GM19025 (cell line): ENCODE measurements at regions not wholly inside any gene's neighbourhood (a gene's known extent, or its start where the extent isn't known, plus 50 kb on each side); places are given as distances from the start of the nearest gene placed in this dataset.
"Not testable (repeated sequence)": the region's sequence is repeated elsewhere in the genome, so short reads cannot be mapped to it uniquely, and the experiment has no call there.

Experiments
- ATAC-seq: cut with Tn5 transposase; IDR thresholded peaks from one replicate; pipeline ENCODE4 v1.9.1; 2021; ENCODE audit warnings: mild to moderate bottlenecking, low read depth, moderate library complexity; ENCODE audit not compliant: unreplicated experiment

DNA sequence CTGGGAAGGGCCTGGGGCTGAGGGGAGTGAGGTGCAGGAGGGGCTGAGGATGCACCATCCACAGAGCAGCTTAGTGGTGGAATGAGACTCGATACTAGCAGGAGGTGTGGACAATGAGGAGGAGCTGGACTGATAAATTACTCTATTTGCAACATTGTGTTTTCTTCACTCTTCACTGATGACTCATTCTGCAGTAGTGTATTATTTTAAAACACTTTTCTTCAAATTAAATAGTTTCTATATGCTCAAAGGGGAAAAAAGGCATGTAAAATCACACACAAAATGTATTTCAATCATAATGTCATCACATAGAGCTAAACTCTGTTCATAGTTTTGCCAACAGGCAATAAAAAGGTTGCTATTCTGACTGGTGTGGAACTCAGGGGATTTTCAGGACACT, 467.0 kb upstream of the CTSO start:
- no peak for ATAC-seq

DNA sequence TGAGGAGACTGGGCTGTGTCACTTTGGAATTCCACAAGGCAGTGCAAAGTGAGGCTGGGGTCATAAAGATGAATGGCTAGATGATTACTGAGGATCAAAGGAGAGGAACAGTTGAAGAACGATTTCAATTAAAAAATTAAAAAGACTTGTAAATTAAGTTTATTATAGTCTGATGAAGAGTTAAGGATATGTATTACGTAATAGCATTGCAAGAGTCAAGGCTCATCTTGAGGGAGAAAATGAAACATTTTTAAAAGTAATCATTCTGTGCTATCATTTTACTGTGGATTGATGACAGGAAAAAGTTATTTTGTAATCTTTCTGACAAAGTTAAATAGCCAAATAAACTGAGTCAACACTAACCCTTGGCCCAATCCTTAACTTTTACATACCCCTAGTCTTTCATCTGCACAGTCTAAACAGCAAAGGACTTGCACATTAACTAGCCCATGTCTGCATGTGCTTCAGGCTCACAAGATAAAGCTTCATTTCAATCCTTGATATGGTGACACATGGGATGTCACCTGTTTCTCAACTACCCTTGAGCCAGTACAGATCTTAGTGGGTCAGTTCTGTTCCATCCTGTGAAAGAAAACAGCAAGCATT, 465.5 kb upstream of the CTSO start:
- ATAC-seq: no peak

DNA sequence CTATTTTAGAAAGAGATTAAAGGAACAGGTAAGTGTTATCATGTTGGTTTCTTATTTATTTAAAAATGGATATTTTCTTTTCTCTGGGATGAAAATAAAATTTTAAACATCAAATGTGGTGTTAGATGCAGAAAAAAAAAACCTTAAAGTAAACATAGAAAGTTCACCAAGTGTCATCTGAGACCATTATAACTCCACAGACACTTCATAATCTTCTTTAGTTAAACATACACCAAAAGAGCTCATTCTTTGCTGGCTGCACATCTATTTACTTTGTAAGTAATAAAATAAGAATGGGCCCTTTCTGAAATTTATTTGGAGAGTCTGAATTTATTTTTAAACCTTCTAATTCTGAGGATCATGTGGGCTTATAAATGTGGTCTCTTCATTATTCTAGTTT, 460.7 kb upstream of the CTSO start:
- ATAC-seq: no peak

DNA sequence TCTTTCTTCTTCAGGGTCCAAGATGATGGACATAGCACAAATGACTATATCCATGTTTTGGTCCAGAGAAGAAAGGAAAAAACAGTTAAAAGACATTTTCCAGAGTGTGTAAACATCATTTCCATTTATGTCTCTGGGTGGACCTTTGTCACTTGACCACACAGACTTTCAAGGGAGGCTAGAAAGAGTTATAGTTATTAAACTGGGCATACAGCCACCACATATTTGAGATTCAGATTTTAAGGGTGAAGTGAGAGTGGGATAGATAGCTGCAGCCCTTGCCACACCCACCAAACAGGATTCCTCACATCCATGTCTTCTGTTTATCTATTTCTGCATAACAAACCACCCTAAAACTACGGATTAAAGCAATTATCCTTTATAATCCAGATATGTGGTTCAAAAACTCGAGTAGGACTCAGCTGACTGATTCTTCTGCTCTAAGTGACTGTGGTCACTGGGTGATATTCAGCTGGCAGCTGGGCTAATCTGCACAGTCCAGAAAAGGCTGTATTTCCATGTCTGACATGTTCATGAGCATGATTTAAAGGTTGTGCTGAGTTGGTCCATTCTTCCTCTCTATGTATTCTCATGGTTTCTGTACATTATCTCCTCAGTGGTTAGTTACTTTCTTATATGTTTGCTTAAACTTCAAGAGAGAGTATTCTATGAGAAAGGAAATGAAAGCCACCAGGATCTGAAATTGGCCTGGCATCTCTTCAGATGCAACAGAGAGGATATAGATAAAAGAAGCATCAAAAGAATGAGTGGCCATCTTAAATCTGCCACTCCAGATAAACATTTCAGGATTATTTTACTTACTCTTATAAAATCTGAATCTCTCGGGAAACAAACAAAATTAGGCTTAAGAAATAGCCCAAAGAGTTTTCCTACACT, 459.8 kb upstream of the CTSO start:
- ATAC-seq: no peak

DNA sequence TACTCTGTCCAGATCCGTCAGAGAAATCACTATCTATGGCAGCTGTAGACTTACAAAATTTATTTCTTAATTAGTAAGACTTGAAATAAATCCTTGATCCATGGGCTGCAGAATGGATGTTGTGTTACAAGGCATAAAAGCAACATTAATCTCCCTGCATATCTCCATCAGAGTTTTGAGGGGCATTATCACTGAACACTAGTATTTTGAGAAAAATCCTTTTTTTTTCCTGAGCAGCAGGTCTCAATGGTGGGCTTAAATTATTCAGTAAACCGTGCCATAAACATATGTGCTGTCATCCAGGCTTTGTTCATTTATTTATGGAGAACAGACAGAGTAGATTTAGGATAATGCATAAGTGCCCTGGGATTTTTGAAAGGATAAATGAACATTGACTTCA, 457.9 kb upstream of the CTSO start:
- no peak for ATAC-seq

DNA sequence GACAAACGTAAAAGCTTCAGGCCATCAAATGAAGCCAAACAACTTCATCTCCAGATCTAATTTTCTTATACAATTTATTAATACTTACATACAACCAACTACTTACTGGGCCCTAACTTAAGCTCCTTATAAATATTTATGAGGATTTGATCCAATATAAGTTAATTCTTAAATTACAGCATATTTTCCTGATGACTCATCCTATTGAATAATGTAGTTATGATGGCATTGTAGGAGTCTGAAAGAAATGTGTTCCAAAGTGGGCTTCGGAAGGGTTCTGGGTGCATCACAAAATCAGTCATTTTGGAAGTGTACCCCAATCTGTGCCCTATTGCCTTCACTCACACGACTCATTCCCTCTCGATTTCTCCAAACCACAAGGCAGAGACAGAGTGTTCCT, 455.1 kb upstream of the CTSO start:
- no peak for ATAC-seq

DNA sequence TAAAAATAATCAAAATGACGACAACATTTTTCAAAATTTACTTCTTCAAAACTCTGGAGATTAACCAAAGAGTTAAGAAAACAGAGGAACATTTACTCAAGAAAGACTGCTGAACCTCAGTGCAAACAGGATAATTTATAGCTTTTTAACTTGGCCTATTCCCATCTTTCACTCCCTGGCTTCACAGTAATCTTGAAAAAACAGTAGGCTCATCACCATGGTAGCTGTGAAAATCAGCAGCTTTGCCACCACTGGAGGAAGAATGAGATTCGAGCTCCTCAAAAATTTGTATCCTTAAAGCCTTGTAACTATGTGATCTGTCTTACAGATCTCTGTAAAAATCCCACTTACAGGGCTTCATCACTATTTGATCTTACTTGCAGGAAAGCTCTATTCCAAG, 447.7 kb upstream of the CTSO start:
- no peak for ATAC-seq

DNA sequence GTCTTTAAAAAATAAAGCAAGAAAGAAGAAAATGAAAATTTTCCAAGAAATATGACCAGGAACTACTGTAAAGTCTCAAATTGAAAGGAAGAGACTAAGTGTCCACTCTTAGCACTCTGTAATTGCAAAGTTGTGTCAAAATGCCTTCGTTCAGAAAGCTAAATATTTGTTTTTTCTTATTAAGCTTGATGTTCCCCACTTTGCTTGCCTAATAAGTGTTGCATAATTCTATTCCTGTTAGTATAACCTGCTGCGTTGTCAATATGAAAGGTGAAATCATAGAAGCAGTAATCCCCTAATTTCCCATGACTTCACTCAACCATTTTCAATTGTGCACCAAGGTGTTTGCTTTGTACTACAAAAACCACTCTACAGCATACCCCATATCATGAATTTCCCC, 442.9 kb upstream of the CTSO start:
- no peak for ATAC-seq

DNA sequence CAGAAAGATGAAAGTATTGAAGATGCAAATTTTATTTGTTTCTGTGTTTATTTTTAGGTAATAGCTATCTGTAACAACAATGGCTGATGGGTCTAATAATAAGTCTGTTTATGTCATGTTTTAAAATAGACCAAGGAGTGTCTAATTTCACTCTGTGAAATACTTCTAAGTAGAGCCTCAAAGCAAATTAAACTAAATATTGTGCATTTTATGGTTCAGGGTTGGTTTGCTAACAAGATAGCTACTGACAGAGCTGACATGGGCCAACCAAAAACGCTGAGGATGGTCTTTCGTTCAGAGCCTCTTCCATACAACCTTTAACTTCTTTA, 437.6 kb upstream of the CTSO start:
- no peak for ATAC-seq

DNA sequence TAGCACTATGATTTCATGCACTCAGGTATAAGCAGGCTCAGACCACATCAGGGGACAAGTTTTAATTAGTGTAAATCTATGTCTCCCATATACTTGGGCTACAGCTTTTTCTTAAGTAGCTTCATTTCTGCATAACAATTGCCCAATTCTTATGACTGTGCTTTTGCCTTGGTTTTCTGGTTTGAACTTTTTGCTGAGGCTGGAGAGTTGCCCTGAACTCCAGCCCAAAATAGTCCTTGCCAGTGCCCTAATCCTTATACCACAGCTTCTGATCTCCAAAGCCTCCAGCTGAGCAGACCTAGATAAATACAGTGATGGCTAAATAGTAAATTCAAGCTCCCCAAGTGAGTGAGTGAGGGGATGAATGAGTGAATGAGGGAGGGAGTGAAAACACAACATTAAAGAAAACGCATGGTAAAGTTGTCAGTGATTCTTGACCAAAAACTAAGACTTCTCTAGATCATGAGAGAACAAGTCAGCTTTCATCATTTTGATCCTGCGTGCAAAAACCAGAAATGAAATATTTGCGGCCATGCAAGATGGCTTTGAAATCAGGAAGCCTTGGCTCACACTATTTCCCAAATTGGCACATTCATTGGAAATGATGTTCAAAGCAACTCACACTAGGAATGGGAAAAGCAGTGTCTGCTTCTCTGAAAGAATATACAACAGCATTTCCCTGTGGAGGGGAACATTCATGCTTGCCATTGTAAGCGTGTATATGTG, 437.1 kb upstream of the CTSO start:
- ATAC-seq: no peak

DNA sequence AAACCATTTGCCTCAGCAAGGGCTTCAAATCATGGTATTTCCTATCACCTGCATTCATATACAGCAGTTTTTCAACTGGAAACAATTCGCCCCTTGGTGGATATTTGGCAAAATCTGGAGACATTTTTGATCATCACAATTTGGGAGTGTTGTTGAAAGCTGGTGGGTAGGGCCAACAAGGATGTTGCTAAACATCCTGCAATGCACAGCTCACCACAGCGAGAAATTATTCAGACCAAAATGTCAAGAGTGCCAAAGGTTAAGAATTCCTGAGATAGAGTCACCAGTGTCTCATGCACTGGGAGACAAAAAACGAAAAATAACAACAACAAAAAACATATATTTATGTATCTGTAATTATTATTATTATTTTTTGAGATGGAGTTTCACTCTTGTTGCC, 435.2 kb upstream of the CTSO start:
- no peak for ATAC-seq

DNA sequence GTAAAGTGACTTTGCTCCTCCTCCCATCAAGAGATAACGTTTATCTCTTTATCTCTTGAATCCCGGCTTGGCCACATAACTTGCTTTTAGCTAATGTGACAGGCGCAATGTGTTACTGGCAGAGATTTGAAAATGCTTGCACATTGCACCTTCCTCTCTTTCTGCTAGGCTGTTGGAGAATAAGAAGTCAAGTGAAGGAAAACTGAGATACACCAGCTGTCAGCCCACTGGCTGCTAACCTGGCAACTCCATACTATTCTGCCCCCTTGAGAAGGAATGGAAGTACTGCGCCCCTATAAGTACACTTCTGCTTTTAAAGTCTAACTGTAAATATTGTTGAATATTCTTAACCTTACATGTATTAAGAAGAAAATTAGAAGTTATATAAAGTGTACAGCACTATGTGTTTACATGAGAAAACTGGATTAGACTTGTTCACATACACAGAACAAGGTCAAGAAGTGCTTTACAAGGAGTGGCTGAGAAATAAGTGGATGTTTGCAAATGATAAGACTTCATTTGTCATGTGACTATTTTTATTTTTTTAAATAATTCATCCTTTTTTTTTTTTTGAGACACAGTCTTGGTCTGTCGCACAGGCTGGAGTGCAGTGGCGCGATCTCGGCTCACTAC, 424.5 kb upstream of the CTSO start:
- no peak for ATAC-seq

DNA sequence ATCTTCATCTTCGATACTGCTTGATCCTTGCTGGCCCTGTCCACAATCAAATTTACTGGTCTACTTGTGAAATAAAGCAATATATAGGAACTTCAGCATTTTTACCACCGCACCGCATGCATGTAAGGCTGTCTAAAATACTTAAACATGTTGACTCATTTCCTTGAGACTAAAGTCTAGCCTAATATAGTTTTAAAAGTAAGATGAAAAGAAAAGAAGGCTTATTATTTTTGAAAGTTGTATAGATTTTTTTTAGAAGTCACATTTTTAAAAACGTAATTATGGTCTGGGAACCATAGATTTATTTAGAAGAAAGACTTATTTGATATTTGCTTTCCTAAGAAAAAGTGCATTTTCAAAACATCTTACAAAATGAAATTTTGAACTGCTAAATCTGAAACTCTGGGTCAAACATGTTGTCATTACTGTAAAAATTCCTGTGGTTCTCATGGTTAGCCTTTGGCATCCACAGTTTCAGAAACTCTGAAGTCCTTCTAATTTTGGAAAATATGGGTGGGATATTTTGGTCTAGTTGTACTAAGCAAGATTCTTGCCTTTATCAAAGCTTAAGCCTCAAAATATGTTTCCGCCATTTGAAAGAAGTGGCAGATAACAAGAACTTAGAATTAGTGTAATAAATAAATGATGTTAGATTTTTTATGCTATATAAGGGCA, 423.5 kb upstream of the CTSO start:
- ATAC-seq: no peak

DNA sequence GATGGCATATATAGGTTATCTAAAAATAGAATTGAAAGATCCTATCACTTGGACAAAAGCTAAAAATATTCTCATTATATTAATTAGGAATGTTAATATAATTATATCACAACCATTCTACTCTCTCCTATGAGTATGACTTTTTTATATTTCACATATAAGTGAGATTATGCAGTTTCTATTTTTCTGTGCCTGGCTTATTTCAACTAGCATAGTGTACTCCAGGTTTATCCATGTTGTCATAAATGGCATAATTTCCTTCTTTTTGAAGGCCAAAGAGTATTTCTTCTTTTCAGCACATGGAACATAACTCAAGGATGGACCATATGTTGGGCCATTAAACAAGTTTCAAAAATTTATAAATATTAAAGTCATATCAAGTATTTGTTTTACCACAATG, 421.2 kb upstream of the CTSO start:
- no peak for ATAC-seq

DNA sequence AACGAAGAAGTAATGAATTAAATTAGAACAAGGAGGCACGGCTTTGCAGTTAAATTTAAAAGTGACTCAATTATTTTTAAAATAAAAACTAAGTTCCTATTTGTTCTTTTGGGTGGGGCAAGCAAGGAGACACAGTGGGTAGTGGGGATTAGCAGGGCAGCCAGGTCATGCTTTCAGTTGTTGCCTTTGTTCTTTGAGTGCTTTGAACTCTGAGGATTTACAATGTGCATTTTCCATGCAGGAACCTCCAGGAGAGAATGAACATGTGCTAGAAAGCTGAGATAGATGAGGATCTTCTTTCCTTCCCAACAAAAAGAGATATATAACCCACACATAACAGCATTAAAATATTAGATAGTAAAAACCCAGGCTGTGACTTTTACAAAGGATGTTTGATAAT, 420.4 kb upstream of the CTSO start:
- ATAC-seq: no peak

DNA sequence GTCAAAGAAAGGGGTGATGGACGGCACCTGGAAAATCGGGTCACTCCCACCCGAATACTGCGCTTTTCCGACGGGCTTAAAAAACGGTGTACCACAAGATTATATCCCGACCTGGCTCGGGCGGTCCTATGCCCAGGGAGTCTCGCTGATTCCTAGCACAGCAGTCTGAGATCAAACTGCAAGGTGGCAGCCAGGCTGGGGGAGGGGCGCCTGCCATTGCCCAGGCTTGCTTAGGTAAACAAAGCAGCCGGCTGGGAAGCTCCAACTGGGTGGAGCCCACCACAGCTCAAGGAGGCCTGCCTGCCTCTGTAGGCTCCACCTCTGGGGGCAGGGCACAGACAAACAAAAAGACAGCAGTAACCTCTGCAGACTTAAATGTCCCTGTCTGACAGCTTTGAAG, 413.8 kb upstream of the CTSO start:
- ATAC-seq: not testable (repeated sequence)

DNA sequence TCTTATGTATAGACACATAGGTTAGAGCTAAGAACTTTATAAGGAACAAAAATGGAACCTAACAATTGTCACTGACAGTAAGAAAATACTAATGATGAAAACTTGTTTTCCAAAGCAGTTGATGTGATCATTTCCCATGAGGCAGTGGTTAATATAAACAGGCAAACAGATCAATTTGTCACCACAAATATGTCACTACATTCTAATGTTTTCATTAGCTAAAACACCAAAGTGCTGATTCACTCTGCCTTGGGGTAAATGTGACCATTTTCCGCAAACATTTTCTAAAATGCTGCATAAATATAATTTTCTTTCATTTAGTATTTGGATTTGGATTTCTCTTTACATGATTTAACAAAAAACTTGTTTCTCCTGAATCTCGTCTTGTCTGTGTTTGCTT, 408.9 kb upstream of the CTSO start:
- no peak for ATAC-seq

DNA sequence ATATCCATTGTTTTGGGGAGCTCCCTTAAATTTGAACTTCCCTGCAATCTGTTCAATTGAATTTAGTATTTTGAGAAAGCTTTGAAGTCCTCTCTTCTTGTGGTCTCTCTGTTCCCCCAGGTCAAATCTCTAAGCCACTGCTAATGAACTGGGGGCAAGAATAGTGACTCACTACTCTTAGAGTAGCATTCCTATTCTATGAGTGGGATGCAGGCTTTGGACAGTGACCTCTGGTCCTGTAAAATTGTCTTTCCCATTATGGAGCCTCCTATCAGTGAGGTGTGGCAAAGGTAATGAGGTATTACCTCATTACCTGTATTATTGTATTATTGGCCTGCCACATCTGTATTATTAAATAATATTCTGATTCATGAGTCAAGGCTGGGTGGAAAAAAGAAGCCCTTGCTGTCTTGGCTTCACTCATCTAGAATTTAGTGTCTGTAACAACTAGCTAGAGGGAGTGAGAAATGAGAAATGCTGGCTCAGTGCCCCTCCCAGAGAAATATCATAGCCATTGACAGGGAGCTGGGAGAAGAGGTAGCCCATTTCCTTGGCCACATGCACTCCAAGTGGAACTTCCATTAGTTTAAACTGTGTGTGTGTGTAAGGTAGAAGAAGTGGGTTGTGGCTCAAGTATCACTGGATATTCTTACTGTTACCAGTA, 393.9 kb upstream of the CTSO start:
- ATAC-seq: no peak

DNA sequence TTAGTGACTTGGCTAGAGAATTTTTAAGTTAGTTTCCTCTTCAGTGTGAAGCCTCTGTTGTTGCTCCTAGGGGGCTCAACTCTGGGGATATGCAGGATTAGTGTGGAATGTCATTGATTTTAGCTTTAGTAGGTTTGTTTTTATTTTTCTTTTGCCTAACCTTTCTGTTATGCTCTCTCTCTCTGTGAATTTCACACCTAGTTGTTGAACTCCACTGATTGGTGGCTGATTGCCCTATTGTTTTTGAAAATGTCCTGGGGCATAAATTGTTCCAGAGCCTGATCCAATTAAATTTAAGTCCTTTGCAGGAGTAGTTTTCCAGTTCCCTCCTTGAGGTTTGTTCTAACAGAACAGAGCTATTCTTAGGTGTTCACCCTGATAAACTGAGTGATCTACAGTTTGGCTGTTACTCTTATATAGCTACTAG, 393.3 kb upstream of the CTSO start:
- no peak for ATAC-seq

DNA sequence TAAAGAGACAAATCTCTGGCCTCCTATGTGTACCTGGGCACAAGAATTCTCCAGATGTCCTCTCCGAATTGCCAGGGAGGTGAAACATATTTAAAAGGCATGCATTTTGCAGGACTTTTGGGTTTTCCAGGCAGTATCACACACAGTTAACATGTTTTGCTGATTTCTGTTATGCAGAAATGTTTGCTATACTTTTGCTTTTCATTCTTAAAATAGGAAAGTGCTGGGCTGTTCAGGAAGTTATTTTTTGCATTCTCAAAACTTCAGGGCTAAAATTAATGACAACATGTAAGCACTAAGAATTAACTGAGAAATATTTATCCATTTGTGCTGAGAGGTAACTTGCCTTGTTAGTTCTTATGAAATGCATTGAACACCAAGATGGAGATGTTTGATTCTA, 390.7 kb upstream of the CTSO start:
- no peak for ATAC-seq
